Transverse colon (tissue), 4 donors: ENCODE measurements at regions not wholly inside any gene's neighbourhood (a gene's known extent, or its start where the extent isn't known, plus 50 kb on each side); places are given as distances from the start of the nearest gene placed in this dataset.

ENCODE experiments used
- POLR2AphosphoS5 ChIP-seq, 3 donors: sonication (generic); formaldehyde crosslinking; IDR thresholded peaks; one replicate each; pipeline ENCODE4 v1.6.1; 2016; ENCODE audit warnings: antibody characterized with exemption in 3 of 3
- TF ChIP-seq, protein P1 (sequence below), 5 experiments: fragments of 200-600 bp in 3 of 5; fragments of 450-650 bp in 2 of 5; sonication (generic) in 3 of 5; IDR thresholded peaks; 1 replicate in 2 of 5; 2 replicates in 3 of 5; pipeline ENCODE4 v1.5.1; 2016 to 2017; ENCODE audit warnings: antibody characterized with exemption in 5 of 5, inconsistent platforms in 3 of 5, mild to moderate bottlenecking in 2 of 5, moderate library complexity in 1 of 5

DNA sequence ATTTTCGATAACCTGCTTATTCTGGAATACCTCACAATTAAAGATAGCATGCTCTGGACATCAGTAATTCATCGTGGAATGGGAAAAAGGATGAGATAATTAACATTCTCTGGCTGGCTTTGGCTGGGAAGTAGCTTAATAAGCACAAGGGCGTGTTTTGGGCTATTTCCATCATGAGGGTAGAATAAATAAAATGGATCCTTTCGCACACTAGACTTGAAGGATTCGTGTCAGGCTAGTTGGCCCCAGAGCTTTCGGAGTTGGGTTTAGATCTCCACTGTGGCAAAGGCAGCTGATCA, 151.2 kb upstream of the ADRA1B start:
- no peak for TF ChIP-seq POLR2AphosphoS5 (IDR thresholded peaks at IDR 0.05)
- TF ChIP-seq, protein P1, sequence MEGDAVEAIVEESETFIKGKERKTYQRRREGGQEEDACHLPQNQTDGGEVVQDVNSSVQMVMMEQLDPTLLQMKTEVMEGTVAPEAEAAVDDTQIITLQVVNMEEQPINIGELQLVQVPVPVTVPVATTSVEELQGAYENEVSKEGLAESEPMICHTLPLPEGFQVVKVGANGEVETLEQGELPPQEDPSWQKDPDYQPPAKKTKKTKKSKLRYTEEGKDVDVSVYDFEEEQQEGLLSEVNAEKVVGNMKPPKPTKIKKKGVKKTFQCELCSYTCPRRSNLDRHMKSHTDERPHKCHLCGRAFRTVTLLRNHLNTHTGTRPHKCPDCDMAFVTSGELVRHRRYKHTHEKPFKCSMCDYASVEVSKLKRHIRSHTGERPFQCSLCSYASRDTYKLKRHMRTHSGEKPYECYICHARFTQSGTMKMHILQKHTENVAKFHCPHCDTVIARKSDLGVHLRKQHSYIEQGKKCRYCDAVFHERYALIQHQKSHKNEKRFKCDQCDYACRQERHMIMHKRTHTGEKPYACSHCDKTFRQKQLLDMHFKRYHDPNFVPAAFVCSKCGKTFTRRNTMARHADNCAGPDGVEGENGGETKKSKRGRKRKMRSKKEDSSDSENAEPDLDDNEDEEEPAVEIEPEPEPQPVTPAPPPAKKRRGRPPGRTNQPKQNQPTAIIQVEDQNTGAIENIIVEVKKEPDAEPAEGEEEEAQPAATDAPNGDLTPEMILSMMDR (IDR thresholded peaks at IDR 0.05), result no peak
